DND-41 (cell line): ENCODE measurements at regions not wholly inside any gene's neighbourhood (a gene's known extent, or its start where the extent isn't known, plus 50 kb on each side); places are given as distances from the start of the nearest gene placed in this dataset.

Source experiments
- CTCF ChIP-seq: IDR thresholded peaks from 2 replicates; pipeline ENCODE4 v1.5.1; 2012; ENCODE audit warnings: borderline replicate concordance, low read length, moderate library complexity, mild to moderate bottlenecking; ENCODE audit not compliant: poor library complexity, severe bottlenecking; ENCODE audit errors: extremely low read depth
- EZH2 ChIP-seq: IDR thresholded peaks from 3 replicates; pipeline ENCODE4 v1.6.1; 2012; ENCODE audit warnings: borderline replicate concordance, low read depth, mild to moderate bottlenecking, moderate library complexity, low read length, inconsistent platforms; ENCODE audit not compliant: severe bottlenecking

GRCh38 chr14:35220027-35220676 lies 72.0 kb upstream of the PSMA6 start:
- TF ChIP-seq CTCF (no peak), EZH2 (no peak)
